RWPE2 (cell line): ENCODE measurements at regions not wholly inside any gene's neighbourhood (a gene's known extent, or its start where the extent isn't known, plus 50 kb on each side); places are given as distances from the start of the nearest gene placed in this dataset.

Experiments used
- ATAC-seq: fragments of 200-7000 bp; cut with Tn5 transposase; 3 replicates; pipeline ENCODE4 v1.9.1; 2021; ENCODE audit warnings: low read depth
- DNase-seq: peaks from one replicate; pipeline ENCODE4 v3.0.0-alpha.2; 2020; ENCODE audit warnings: low spot score
- H3K27ac ChIP-seq: fragments of 450-650 bp; 2 replicates; pipeline ENCODE4 v1.5.1; 2017; ENCODE audit warnings: mild to moderate bottlenecking; ENCODE audit not compliant: poor library complexity, severe bottlenecking
- H3K27me3 ChIP-seq: fragments of 250-450 bp; sonication (Bioruptor Pico); 2 replicates; pipeline ENCODE4 v1.5.1; 2021; ENCODE audit warnings: mild to moderate bottlenecking, moderate library complexity; ENCODE audit not compliant: insufficient read depth, poor library complexity, severe bottlenecking
- H3K36me3 ChIP-seq: fragments of 250-450 bp; sonication (Bioruptor Pico); 2 replicates; pipeline ENCODE4 v1.5.1; 2020; ENCODE audit warnings: low read depth, mild to moderate bottlenecking, moderate library complexity
- H3K4me1 ChIP-seq: fragments of 250-450 bp; sonication (Bioruptor Pico); 2 replicates; pipeline ENCODE4 v1.5.1; 2021; ENCODE audit warnings: mild to moderate bottlenecking, moderate library complexity; ENCODE audit not compliant: insufficient read depth, poor library complexity, severe bottlenecking
- H3K4me3 ChIP-seq: fragments of 250-450 bp; sonication (Bioruptor Pico); 2 replicates; pipeline ENCODE4 v1.5.1; 2021; ENCODE audit warnings: mild to moderate bottlenecking, moderate library complexity; ENCODE audit not compliant: severe bottlenecking
- H3K9me3 ChIP-seq: fragments of 250-450 bp; sonication (Bioruptor Pico); 2 replicates; pipeline ENCODE4 v1.5.1; 2021; ENCODE audit warnings: mild to moderate bottlenecking, moderate library complexity; ENCODE audit not compliant: severe bottlenecking
- TF ChIP-seq, protein P1 (sequence below): fragments of 450-650 bp; IDR thresholded peaks from one replicate; pipeline ENCODE4 v1.5.1; 2017; ENCODE audit warnings: mild to moderate bottlenecking, moderate library complexity; ENCODE audit not compliant: poor library complexity, severe bottlenecking

DNA sequence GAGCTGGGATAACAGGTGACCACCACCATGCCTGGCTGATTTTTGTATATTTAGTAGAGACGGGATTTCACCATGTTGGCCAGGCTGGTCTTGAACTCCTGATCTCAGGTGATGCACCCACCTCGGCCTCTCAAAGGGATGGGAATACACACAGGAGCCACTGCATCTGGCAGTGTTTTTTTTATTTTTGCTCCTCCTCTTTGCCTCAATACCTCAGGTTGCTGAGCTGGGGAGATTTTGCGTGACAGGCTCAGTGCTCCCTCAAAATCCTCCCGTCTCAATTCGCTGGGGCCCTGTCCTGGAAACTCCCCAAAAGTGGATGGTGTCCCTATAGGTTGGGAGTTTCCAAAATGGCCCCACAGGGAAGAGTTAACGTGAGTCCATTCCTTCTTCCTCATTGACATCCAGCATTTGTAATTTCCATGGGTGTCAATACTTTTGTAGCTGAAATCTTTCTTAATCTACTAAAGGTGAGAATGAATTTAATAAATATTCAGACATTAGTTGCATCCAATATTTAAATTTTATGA, 71.8 kb downstream of the GGTLC2 start:
- Histone ChIP-seq H3K27ac (no peak overlapping the region), H3K4me3 (no peak overlapping the region), H3K27me3 (peaks cover 7% of the 10 kb centered on the region), H3K9me3 (peaks cover 5% of the 10 kb centered on the region), H3K36me3 (no peaks in the 10 kb centered on the region), H3K4me1 (no peaks in the 10 kb centered on the region)
- TF ChIP-seq, protein P1, sequence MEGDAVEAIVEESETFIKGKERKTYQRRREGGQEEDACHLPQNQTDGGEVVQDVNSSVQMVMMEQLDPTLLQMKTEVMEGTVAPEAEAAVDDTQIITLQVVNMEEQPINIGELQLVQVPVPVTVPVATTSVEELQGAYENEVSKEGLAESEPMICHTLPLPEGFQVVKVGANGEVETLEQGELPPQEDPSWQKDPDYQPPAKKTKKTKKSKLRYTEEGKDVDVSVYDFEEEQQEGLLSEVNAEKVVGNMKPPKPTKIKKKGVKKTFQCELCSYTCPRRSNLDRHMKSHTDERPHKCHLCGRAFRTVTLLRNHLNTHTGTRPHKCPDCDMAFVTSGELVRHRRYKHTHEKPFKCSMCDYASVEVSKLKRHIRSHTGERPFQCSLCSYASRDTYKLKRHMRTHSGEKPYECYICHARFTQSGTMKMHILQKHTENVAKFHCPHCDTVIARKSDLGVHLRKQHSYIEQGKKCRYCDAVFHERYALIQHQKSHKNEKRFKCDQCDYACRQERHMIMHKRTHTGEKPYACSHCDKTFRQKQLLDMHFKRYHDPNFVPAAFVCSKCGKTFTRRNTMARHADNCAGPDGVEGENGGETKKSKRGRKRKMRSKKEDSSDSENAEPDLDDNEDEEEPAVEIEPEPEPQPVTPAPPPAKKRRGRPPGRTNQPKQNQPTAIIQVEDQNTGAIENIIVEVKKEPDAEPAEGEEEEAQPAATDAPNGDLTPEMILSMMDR: no peak
- ATAC-seq (no peak), DNase-seq (no peak)

DNA sequence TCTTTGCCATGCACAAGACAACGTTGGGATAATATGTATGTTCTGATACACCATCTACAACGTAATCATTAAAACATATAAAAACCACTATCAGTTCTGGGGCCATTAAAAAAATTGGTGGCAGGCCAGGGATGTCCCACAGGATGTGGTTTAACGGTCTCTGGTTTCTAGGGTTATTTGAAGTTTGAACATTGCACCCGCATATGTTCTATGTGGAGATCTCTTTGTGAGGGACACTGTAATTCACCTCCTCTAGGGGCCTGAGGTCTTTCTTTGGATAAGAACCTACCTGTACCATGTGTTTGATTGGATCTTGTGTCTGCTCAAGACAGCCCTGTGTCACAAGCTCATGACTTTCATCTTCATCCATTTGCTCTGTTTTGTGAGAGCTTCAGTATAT, 73.2 kb downstream of the GGTLC2 start:
- no peak for ATAC-seq
- Histone ChIP-seq H3K4me1 (no peaks in the 10 kb centered on the region), H3K27me3 (peaks cover 7% of the 10 kb centered on the region), H3K4me3 (no peak overlapping the region), H3K27ac (no peak overlapping the region), H3K9me3 (peaks cover 7% of the 10 kb centered on the region), H3K36me3 (no peaks in the 10 kb centered on the region)
- DNase-seq: no peak
- TF ChIP-seq, protein P1: no peak

DNA sequence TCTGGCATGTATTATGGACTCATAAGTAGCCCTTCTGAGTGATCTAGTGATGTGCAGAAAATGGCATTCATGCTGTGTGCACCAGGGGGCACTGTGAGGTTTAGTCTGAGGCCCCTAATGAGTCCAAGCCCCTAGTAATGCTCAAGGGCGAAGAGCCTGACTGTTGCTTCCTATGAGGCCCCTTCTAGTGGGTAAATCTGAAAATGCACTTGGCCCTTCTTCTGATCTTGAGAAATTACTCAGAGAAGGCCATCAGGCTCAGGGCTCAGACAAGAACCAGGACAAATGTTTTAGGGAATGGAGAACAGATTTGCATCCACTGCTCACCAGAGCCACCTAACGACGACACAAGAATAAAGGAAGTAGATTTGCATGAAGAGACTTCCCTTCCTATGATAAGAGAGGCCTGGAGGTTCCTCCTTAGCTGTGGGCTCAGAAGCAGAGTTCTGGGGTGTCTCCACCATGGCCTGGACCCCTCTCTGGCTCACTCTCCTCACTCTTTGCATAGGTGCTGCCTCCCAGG, 75.8 kb downstream of the GGTLC2 start:
- DNase-seq: no peak
- no peak overlapping the region for H3K27ac ChIP-seq
- no peak overlapping the region for H3K4me3 ChIP-seq
- H3K27me3 ChIP-seq: peaks cover 16% of the 10 kb centered on the region
- H3K9me3 ChIP-seq: peaks cover 13% of the 10 kb centered on the region
- TF ChIP-seq, protein P1: peak; percentile 26
- H3K36me3 ChIP-seq: no peaks in the 10 kb centered on the region
- H3K4me1 ChIP-seq: no peaks in the 10 kb centered on the region
- peak; percentile 23; the same call in 1 of the 3 replicates for ATAC-seq

DNA sequence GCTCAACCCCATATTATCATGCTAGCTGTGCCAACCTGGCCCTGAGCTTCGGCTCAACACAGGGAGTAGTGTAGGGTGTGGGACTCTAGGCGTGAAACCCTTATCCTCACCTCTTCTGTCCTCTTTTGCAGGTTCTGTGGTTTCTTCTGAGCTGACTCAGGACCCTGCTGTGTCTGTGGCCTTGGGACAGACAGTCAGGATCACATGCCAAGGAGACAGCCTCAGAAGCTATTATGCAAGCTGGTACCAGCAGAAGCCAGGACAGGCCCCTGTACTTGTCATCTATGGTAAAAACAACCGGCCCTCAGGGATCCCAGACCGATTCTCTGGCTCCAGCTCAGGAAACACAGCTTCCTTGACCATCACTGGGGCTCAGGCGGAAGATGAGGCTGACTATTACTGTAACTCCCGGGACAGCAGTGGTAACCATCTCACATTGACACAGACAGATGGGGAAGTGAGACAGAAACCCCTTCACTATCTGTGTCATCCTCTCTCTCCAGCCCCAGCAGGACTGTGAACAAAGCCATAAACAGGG, 76.4 kb downstream of the GGTLC2 start:
- no peak overlapping the region for H3K27ac ChIP-seq
- H3K4me1 ChIP-seq: no peaks in the 10 kb centered on the region
- H3K4me3 ChIP-seq: no peak overlapping the region
- DNase-seq: no peak
- peaks cover 19% of the 10 kb centered on the region for H3K27me3 ChIP-seq
- H3K9me3 ChIP-seq: peaks cover 15% of the 10 kb centered on the region
- TF ChIP-seq, protein P1: no peak
- no peaks in the 10 kb centered on the region for H3K36me3 ChIP-seq
- no peak for ATAC-seq

DNA sequence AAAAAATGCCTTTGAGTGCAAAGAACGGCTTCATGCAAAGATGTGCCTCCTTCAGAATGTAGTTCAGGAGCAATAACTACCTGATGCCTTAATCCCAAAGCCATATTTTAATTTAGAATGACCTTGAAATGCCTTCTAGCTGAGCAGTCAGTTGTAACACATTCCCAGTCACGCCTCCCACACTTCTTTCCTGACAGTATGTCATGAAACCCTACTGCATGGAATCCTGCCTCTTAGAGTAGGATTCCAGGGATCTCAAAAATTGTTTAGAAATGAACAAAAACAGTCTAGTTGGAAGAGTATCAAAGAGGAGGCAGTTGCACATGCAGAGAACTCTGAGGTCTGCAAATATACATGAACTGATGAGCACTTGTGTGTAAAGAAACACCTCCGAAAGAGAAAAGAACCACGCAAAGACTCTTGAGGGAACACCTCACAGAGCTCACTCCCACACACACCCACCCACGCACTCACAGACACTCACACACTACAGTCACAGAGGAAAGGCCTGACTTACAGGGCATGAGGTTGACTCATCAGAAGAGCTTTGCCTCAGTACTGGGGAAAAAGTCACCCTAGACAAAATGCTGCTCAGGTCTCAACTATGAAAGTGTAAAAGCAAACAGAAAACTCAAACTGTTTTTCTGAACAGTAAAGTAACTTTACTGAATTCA, 77.4 kb downstream of the GGTLC2 start:
- no peak for ATAC-seq
- Histone ChIP-seq H3K9me3 (peaks cover 18% of the 10 kb centered on the region), H3K36me3 (no peaks in the 10 kb centered on the region), H3K27ac (no peak overlapping the region), H3K27me3 (peaks cover 19% of the 10 kb centered on the region), H3K4me3 (no peak overlapping the region), H3K4me1 (no peaks in the 10 kb centered on the region)
- DNase-seq: no peak
- TF ChIP-seq, protein P1: no peak
